Ovary (tissue), 7 donors: ENCODE measurements at regions not wholly inside any gene's neighbourhood (a gene's known extent, or its start where the extent isn't known, plus 50 kb on each side); places are given as distances from the start of the nearest gene placed in this dataset.

ENCODE experiments used
- DNase-seq, 5 donors: peaks; one replicate each; pipeline ENCODE4 v3.0.0-alpha.2; 2019 to 2020
- H3K27ac ChIP-seq, 2 donors: fragments of 200-600 bp; one replicate each; pipeline versions ENCODE4 v1.5.1 to v1.8.0; 2019 to 2022
- H3K27me3 ChIP-seq: fragments of 200-600 bp; one replicate; pipeline ENCODE4 v1.8.0; 2022
- H3K36me3 ChIP-seq: fragments of 200-600 bp; sonication (generic); one replicate; pipeline ENCODE4 v1.5.1; 2019
- H3K4me1 ChIP-seq: one replicate; pipeline ENCODE4 v1.8.1; 2013; ENCODE audit warnings: mild to moderate bottlenecking, moderate library complexity; ENCODE audit not compliant: insufficient read depth
- H3K4me3 ChIP-seq: fragments of 200-600 bp; sonication (generic); one replicate; pipeline ENCODE4 v1.5.1; 2017
- H3K9me3 ChIP-seq, 2 donors: fragments of 200-600 bp in 1 of 2; sonication (generic) in 1 of 2; one replicate each; pipeline versions ENCODE4 v1.5.1 to v1.8.1; 2013 to 2019; ENCODE audit warnings: mild to moderate bottlenecking in 1 of 2, moderate library complexity in 1 of 2
- EP300 ChIP-seq: sonication (generic); formaldehyde crosslinking; IDR thresholded peaks from one replicate; pipeline ENCODE4 v1.6.1; 2017; ENCODE audit warnings: antibody characterized with exemption
- POLR2A ChIP-seq: fragments of 450-650 bp; IDR thresholded peaks from one replicate; pipeline ENCODE4 v1.6.1; 2017; ENCODE audit warnings: antibody characterized with exemption, mild to moderate bottlenecking, moderate library complexity
- WGBS, 3 donors: extraction: QIAGEN DNeasy Blood & Tissue Kit in 1 of 3; methylation state at CpG; one replicate each; pipeline versions ENCODE4 v1.1.5 to v1.1.7; 2013 to 2017; 5-methylcytosine and 5-hydroxymethylcytosine counted together
- intact Hi-C, 4 donors: fragments of 100-400 bp; cut with DNase I; formaldehyde crosslinking; loops; one replicate each; pipeline versions ENCODE4 v1.11.0 to v1.15.1; 2022 to 2023
- TF ChIP-seq, protein P1 (sequence below), 3 donors: fragments of 450-650 bp in 2 of 3; fragments of 200-600 bp in 1 of 3; IDR thresholded peaks; one replicate each; pipeline versions ENCODE4 v1.5.1 to v1.8.0; 2016 to 2022; ENCODE audit warnings: antibody characterized with exemption in 3 of 3, mild to moderate bottlenecking in 1 of 3
- donor health status: DM: no; HTN: no; CAD: no; lungs with moderate emphysema.
- donor health status: DM: no; HTN: no; CAD: no.
- donor health status: Bipolar disorder and iron deficiency.
- donor health status: DM: no; HTN: no; CAD: no.
- donor health status: DM: yes; HTN: yes; CAD: no.

DNA sequence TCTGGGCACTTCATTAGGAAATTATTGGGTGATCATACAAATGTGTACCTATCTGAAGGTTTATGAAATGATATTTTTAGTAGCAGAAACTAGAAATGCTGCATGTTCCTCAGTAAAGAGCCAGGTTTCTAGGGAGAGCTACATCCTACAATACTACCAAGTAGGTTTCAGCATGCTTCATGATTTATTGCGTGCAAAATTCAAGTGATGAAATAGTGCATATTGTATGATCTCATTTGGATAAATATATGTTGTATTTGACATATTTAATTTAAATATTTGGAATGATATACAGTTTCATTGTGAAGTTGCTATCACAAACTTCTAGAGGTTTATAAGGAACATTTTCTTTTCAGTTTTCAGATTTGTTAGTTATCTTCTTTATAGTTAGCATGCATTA is 90.5 kb upstream of the GDF10 start:
- TF ChIP-seq, protein P1, sequence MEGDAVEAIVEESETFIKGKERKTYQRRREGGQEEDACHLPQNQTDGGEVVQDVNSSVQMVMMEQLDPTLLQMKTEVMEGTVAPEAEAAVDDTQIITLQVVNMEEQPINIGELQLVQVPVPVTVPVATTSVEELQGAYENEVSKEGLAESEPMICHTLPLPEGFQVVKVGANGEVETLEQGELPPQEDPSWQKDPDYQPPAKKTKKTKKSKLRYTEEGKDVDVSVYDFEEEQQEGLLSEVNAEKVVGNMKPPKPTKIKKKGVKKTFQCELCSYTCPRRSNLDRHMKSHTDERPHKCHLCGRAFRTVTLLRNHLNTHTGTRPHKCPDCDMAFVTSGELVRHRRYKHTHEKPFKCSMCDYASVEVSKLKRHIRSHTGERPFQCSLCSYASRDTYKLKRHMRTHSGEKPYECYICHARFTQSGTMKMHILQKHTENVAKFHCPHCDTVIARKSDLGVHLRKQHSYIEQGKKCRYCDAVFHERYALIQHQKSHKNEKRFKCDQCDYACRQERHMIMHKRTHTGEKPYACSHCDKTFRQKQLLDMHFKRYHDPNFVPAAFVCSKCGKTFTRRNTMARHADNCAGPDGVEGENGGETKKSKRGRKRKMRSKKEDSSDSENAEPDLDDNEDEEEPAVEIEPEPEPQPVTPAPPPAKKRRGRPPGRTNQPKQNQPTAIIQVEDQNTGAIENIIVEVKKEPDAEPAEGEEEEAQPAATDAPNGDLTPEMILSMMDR (IDR thresholded peaks at IDR 0.05) = no peak
- TF ChIP-seq EP300 (no peak), POLR2A (no peak)
- no peak for DNase-seq
- Histone ChIP-seq H3K36me3 (no peaks in the 10 kb centered on the region), H3K27me3 (no peaks in the 10 kb centered on the region), H3K27ac (no peak overlapping the region), H3K9me3 (no peaks in the 10 kb centered on the region), H3K4me3 (no peak overlapping the region), H3K4me1 (no peaks in the 10 kb centered on the region)
- intact Hi-C loops = no loop called here
- 72 to 74% (median 74%) methylated on average over 1 of the region's 1 CpG for WGBS, 3 donors

DNA sequence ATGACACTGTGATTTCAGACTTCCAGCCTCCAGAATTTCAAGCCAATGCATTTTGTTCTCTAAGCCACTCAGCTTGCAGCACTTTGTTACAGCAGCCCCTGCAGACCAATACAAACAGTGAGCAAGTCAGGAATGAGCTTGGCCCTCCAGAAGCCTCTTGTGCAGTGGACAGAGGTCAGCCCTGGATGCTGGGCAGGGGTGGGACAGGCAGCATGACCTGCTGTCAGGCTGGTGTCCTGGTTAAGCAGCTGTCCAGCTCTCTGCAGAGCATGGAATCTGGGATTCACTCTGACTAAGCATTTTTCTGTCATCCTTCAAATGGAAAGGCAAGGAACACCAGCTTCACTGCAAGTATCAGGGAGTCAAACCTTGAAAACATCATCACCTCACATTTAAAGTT is 85.5 kb upstream of the GDF10 start:
- Histone ChIP-seq H3K9me3 (no peaks in the 10 kb centered on the region), H3K36me3 (no peaks in the 10 kb centered on the region), H3K4me3 (no peak overlapping the region), H3K4me1 (no peaks in the 10 kb centered on the region), H3K27ac (no peak overlapping the region), H3K27me3 (no peaks in the 10 kb centered on the region)
- DNase-seq = no peak
- no peak for TF ChIP-seq EP300
- no peak for TF ChIP-seq POLR2A
- TF ChIP-seq, protein P1 (IDR thresholded peaks at IDR 0.05) = no peak
- intact Hi-C loops = no loop called here

DNA sequence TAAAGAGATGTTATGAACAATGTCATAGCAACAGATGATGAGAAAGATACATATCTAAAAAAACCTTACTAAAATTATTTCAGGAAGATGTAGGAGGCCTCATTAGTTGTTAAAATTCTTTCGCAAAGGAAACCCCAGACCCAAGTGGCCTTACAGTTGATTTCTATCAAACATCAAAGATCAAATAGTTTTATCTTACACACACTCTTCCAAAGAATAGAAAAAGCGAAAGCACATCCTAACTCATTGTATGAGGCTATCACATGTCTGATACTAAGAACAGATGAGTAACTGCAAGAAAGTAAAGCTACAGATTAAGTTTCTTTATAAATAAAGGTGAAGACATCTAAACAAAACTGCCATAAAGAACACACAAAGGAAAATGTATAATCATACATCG is 82.9 kb upstream of the GDF10 start:
- intact Hi-C loops = no loop called here
- TF ChIP-seq, protein P1 (IDR thresholded peaks at IDR 0.05) = no peak
- TF ChIP-seq POLR2A (no peak), EP300 (no peak)
- no peak for DNase-seq
- H3K36me3 ChIP-seq = no peaks in the 10 kb centered on the region
- no peaks in the 10 kb centered on the region for H3K9me3 ChIP-seq
- H3K4me1 ChIP-seq = no peaks in the 10 kb centered on the region
- H3K4me3 ChIP-seq = no peak overlapping the region
- no peaks in the 10 kb centered on the region for H3K27me3 ChIP-seq
- WGBS, 3 donors = 59 to 73% (median 60%) methylated on average over 3 of the region's 3 CpGs
- no peak overlapping the region for H3K27ac ChIP-seq

DNA sequence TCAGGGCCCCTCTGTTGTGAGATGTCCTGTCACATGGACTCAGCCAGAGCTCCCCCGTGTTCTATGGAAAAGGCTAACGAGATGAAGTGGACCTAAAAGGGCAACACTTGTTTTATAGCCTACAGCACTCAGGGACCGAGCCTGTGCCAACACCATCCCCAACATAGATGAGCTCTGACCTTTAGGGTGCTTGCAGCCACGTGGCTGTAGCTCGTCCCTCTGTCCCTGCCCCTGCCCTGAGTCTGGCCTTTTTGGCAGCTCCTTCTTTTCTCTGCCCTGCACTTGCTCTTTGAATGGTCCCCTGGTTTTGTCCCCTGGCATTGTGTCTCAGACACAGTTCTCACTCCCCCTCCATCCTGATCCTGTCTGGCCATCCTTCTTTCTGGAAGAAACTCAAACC is 81.2 kb upstream of the GDF10 start:
- TF ChIP-seq EP300 (no peak), POLR2A (no peak)
- TF ChIP-seq, protein P1 (IDR thresholded peaks at IDR 0.05) = no peak
- Histone ChIP-seq H3K9me3 (no peaks in the 10 kb centered on the region), H3K4me1 (no peaks in the 10 kb centered on the region), H3K36me3 (no peaks in the 10 kb centered on the region), H3K27me3 (no peaks in the 10 kb centered on the region), H3K4me3 (no peak overlapping the region), H3K27ac (no peak overlapping the region)
- intact Hi-C loops = no loop called here
- no peak for DNase-seq
- 22 to 34% (median 31%) methylated on average over 5 of the region's 5 CpGs for WGBS, 3 donors

DNA sequence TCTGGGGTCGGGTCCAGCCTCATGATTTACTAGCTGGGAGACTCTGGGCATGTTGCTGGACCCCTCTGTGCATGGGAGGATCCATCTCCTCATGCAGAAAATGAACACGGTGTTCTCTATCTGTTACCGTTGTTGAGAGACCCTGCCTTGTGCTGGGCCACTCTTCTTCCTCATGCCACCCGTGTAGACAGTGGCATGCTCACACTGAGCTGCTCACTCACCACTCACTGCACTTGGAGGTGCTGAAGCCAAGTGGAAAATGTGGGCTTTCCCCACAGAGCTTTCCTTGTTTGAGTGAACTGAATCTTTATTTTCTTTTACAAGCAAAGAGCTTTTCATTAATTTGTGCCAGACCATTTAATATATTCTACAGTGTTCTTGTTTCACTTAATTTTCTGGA is 77.5 kb upstream of the GDF10 start:
- H3K9me3 ChIP-seq = no peaks in the 10 kb centered on the region
- WGBS, 3 donors = 55 to 67% (median 66%) methylated on average over 4 of the region's 4 CpGs
- H3K4me3 ChIP-seq = no peak overlapping the region
- no peaks in the 10 kb centered on the region for H3K36me3 ChIP-seq
- intact Hi-C loops = no loop called here
- no peak for TF ChIP-seq POLR2A
- no peak for TF ChIP-seq EP300
- TF ChIP-seq, protein P1 (IDR thresholded peaks at IDR 0.05) = no peak
- no peak for DNase-seq
- no peak overlapping the region for H3K27ac ChIP-seq
- no peaks in the 10 kb centered on the region for H3K4me1 ChIP-seq
- H3K27me3 ChIP-seq = no peaks in the 10 kb centered on the region
